HG03342 (cell line): ENCODE measurements at regions not wholly inside any gene's neighbourhood (a gene's known extent, or its start where the extent isn't known, plus 50 kb on each side); places are given as distances from the start of the nearest gene placed in this dataset.

ENCODE experiments used
- ATAC-seq: cut with Tn5 transposase; IDR thresholded peaks from one replicate; pipeline ENCODE4 v1.9.1; 2021; ENCODE audit warnings: mild to moderate bottlenecking, moderate library complexity; ENCODE audit not compliant: unreplicated experiment

- ATAC-seq = no peak
These were observed 146.3 kb upstream of the XYLT1 start for GRCh38 chr16:17617021-17617552.

GRCh38 chr16:17612336-17612735 is 141.6 kb upstream of the XYLT1 start:
- no peak for ATAC-seq

- ATAC-seq = no peak
These were observed 136.8 kb upstream of the XYLT1 start for GRCh38 chr16:17607609-17608008.

GRCh38 chr16:17607075-17607509 is 136.3 kb upstream of the XYLT1 start:
- no peak for ATAC-seq

GRCh38 chr16:17606460-17606859 is 135.7 kb upstream of the XYLT1 start:
- no peak for ATAC-seq

- ATAC-seq = no peak
These were observed 135.0 kb upstream of the XYLT1 start for GRCh38 chr16:17605784-17606183.

- no peak for ATAC-seq
These were observed 132.9 kb upstream of the XYLT1 start for GRCh38 chr16:17603626-17604025.

GRCh38 chr16:17602678-17603077 is 131.9 kb upstream of the XYLT1 start:
- ATAC-seq = no peak

GRCh38 chr16:17598968-17599367 is 128.2 kb upstream of the XYLT1 start:
- no peak for ATAC-seq

GRCh38 chr16:17591655-17592405 is 121.1 kb upstream of the XYLT1 start:
- ATAC-seq = no peak

- ATAC-seq = no peak
These were observed 120.2 kb upstream of the XYLT1 start for GRCh38 chr16:17590711-17591654.

- ATAC-seq = no peak
These were observed 119.1 kb upstream of the XYLT1 start for GRCh38 chr16:17589898-17590297.

- no peak for ATAC-seq
These were observed 114.8 kb upstream of the XYLT1 start for GRCh38 chr16:17585449-17586074.

GRCh38 chr16:17578981-17579874 is 108.5 kb upstream of the XYLT1 start:
- no peak for ATAC-seq

- no peak for ATAC-seq
These were observed 103.5 kb upstream of the XYLT1 start for GRCh38 chr16:17574256-17574655.

- ATAC-seq = no peak
These were observed 101.4 kb upstream of the XYLT1 start for GRCh38 chr16:17572145-17572544.

- no peak for ATAC-seq
These were observed 100.8 kb upstream of the XYLT1 start for GRCh38 chr16:17571499-17572093.

GRCh38 chr16:17568239-17568638 is 97.5 kb upstream of the XYLT1 start:
- no peak for ATAC-seq

- ATAC-seq = no peak
These were observed 96.7 kb upstream of the XYLT1 start for GRCh38 chr16:17567455-17567854.
